DMS114 treated with DMSO at 0.1 percent for 48 hours (cell line): ENCODE measurements at regions not wholly inside any gene's neighbourhood (a gene's known extent, or its start where the extent isn't known, plus 50 kb on each side); places are given as distances from the start of the nearest gene placed in this dataset.
"Not testable (repeated sequence)": the region's sequence is repeated elsewhere in the genome, so short reads cannot be mapped to it uniquely, and the experiment has no call there.

Experiments
- DNase-seq: peaks from one replicate; lab custom pipeline; 2025; ENCODE audit not compliant: unreplicated experiment; lab: John Stamatoyannopoulos, UW

- DNase-seq, result no peak
Measured at GRCh38 chr9:13942695-13943094, 371.2 kb downstream of the NFIB start.

- DNase-seq, result no peak
Measured at GRCh38 chr9:13942201-13942600, 371.7 kb downstream of the NFIB start.

GRCh38 chr9:13941714-13942113, 372.2 kb downstream of the NFIB start:
- no peak for DNase-seq

- DNase-seq, result no peak
Measured at GRCh38 chr9:13939701-13940490, 374.0 kb downstream of the NFIB start.

- DNase-seq, result no peak
Measured at GRCh38 chr9:13939134-13939533, 374.8 kb downstream of the NFIB start.

GRCh38 chr9:13934416-13934815, 379.5 kb downstream of the NFIB start:
- no peak for DNase-seq

GRCh38 chr9:13933268-13933656, 380.7 kb downstream of the NFIB start:
- DNase-seq, result no peak

- DNase-seq, result no peak
Measured at GRCh38 chr9:13932528-13933267, 381.2 kb downstream of the NFIB start.

GRCh38 chr9:13929013-13929412, 384.9 kb downstream of the NFIB start:
- DNase-seq, result no peak

- DNase-seq, result no peak
Measured at GRCh38 chr9:13923381-13923780, 390.6 kb downstream of the NFIB start.

GRCh38 chr9:13920557-13920956, 393.4 kb downstream of the NFIB start:
- DNase-seq, result no peak

- no peak for DNase-seq
Measured at GRCh38 chr9:13919401-13919800, 394.5 kb downstream of the NFIB start.

- no peak for DNase-seq
Measured at GRCh38 chr9:13917534-13917933, 396.4 kb downstream of the NFIB start.

- DNase-seq, result no peak
Measured at GRCh38 chr9:13915591-13916301, 398.2 kb downstream of the NFIB start.

- DNase-seq, result no peak
Measured at GRCh38 chr9:13915131-13915530, 398.8 kb downstream of the NFIB start.

GRCh38 chr9:13911473-13911872, 402.5 kb downstream of the NFIB start:
- DNase-seq, result no peak

GRCh38 chr9:13907842-13908241, 406.1 kb downstream of the NFIB start:
- DNase-seq, result not testable (repeated sequence)

GRCh38 chr9:13904746-13905145, 409.2 kb downstream of the NFIB start:
- DNase-seq, result no peak

GRCh38 chr9:13904311-13904710, 409.6 kb downstream of the NFIB start:
- DNase-seq, result no peak

- DNase-seq, result no peak
Measured at GRCh38 chr9:13902286-13903066, 411.5 kb downstream of the NFIB start.

GRCh38 chr9:13901176-13901575, 412.8 kb downstream of the NFIB start:
- no peak for DNase-seq
